HG03095 (cell line): ENCODE measurements at regions not wholly inside any gene's neighbourhood (a gene's known extent, or its start where the extent isn't known, plus 50 kb on each side); places are given as distances from the start of the nearest gene placed in this dataset.

ENCODE experiments used
- ATAC-seq: cut with Tn5 transposase; IDR thresholded peaks from one replicate; pipeline ENCODE4 v1.9.1; 2021; ENCODE audit warnings: moderate library complexity; ENCODE audit not compliant: unreplicated experiment

GRCh38 chr15:97525809-97526208, 434.7 kb upstream of the ARRDC4 start:
- ATAC-seq = no peak

- ATAC-seq = no peak
Measured at GRCh38 chr15:97528238-97528637, 432.3 kb upstream of the ARRDC4 start.

GRCh38 chr15:97545799-97546198, 414.7 kb upstream of the ARRDC4 start:
- no peak for ATAC-seq

- no peak for ATAC-seq
Measured at GRCh38 chr15:97547381-97547780, 413.1 kb upstream of the ARRDC4 start.

- no peak for ATAC-seq
Measured at GRCh38 chr15:97561529-97561928, 399.0 kb upstream of the ARRDC4 start.

GRCh38 chr15:97563516-97563915, 397.0 kb upstream of the ARRDC4 start:
- ATAC-seq = no peak

GRCh38 chr15:97566961-97567360, 393.5 kb upstream of the ARRDC4 start:
- ATAC-seq = no peak

- no peak for ATAC-seq
Measured at GRCh38 chr15:97567411-97567810, 393.1 kb upstream of the ARRDC4 start.

GRCh38 chr15:97576929-97577645, 383.4 kb upstream of the ARRDC4 start:
- no peak for ATAC-seq

- no peak for ATAC-seq
Measured at GRCh38 chr15:97585408-97585807, 375.1 kb upstream of the ARRDC4 start.

GRCh38 chr15:97592778-97593177, 367.7 kb upstream of the ARRDC4 start:
- ATAC-seq = no peak

- ATAC-seq = no peak
Measured at GRCh38 chr15:97597801-97598200, 362.7 kb upstream of the ARRDC4 start.

GRCh38 chr15:97598353-97598798, 362.1 kb upstream of the ARRDC4 start:
- ATAC-seq = no peak

- no peak for ATAC-seq
Measured at GRCh38 chr15:97600190-97600589, 360.3 kb upstream of the ARRDC4 start.

GRCh38 chr15:97604677-97605076, 355.8 kb upstream of the ARRDC4 start:
- no peak for ATAC-seq

- ATAC-seq = no peak
Measured at GRCh38 chr15:97615114-97615513, 345.4 kb upstream of the ARRDC4 start.

GRCh38 chr15:97623091-97623661, 337.3 kb upstream of the ARRDC4 start:
- no peak for ATAC-seq

- ATAC-seq = no peak
Measured at GRCh38 chr15:97627634-97628033, 332.9 kb upstream of the ARRDC4 start.

- no peak for ATAC-seq
Measured at GRCh38 chr15:97645758-97646157, 314.7 kb upstream of the ARRDC4 start.

- no peak for ATAC-seq
Measured at GRCh38 chr15:97648728-97649127, 311.8 kb upstream of the ARRDC4 start.

- ATAC-seq = no peak
Measured at GRCh38 chr15:97652041-97652440, 308.5 kb upstream of the ARRDC4 start.

GRCh38 chr15:97652700-97653167, 307.8 kb upstream of the ARRDC4 start:
- ATAC-seq = no peak

GRCh38 chr15:97653896-97654295, 306.6 kb upstream of the ARRDC4 start:
- no peak for ATAC-seq
